Skin epidermis (tissue), 12 donors: ENCODE measurements at regions not wholly inside any gene's neighbourhood (a gene's known extent, or its start where the extent isn't known, plus 50 kb on each side); places are given as distances from the start of the nearest gene placed in this dataset.

Experiments used
- H3K27ac ChIP-seq, 21 experiments: fragments of 200-600 bp; sonication (generic) in 11 of 21; one replicate each; pipeline ENCODE4 v1.5.0; 2020; ENCODE audit warnings: mild to moderate bottlenecking in 3 of 21, inconsistent platforms in 2 of 21, moderate library complexity in 2 of 21
- H3K4me3 ChIP-seq, 7 experiments: fragments of 200-600 bp; sonication (generic) in 2 of 7; one replicate each; pipeline ENCODE4 v1.5.0; 2020; ENCODE audit warnings: inconsistent platforms in 2 of 7, mild to moderate bottlenecking in 2 of 7, moderate library complexity in 1 of 7

DNA sequence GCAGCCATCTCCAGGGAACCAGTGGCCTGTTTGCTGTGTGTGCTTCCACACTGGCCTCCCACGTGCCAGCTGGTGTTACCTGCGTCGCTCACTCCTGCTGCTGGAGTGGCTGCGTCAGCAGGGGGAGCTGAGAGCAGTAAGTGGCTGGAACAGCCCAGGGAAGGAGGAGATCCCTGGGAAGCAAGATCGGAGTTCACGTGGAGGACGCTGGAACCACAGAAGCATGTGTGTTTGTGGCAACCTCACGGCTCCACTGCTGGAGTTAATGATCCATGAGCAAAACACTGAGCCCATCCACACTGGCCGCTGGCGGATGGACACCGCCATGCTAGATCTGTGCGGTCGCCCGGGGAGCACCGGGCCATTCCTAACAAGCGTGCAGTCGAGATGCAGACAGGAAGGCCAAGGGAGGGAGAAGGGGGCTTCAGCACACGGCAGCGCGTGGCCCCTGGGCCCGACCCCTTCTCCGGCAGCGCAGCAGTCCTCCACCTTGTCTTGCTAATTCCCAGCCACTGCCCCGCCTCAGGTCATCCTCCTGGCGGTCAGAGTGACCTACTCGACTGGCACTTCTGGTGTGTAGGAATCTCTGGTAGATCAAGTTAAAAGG lies 68.5 kb upstream of the EEPD1 start:
- H3K27ac ChIP-seq: no peak overlapping the region
- no peak overlapping the region for H3K4me3 ChIP-seq

DNA sequence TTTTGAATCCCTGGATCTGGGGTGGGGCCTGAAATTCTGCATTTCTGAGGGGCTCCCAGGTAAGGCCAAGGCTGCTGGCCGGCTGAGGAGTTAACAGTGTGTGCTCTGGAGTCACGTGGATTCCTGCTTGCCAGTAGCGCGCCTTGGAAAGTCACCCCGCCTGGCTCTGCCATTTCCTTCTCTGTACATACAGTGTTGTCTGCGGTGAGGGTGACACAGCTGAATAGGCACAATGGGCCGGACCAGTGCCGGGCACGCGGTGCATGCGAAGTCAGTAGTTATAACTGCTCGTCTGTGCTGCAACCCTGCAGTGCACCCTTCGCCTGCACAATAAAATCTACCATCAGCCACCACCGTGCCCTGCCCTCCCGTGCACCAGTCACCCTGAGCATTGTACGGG lies 68.0 kb upstream of the EEPD1 start:
- no peak overlapping the region for H3K27ac ChIP-seq
- H3K4me3 ChIP-seq: no peak overlapping the region

DNA sequence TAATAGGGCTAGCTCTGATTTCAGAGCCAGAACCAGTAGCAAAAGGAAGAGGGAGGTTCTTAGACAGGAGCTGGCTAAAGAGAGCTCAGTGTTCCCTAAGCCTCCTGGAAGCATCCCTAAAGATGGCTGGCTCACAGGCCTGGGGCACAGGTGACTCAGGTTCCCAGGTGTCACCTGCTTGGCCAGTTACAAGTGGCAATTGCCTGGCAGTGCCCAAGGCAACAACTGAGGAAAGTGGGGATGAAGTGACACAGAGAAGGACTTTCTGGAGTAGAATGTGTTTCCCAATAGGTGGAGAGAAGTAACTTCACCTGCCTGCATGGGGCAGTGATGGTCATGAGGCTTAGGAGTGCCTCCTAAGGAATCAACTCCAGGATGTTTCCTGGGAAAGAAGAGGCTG lies 66.5 kb upstream of the EEPD1 start:
- H3K27ac ChIP-seq: no peak overlapping the region
- H3K4me3 ChIP-seq: no peak overlapping the region

DNA sequence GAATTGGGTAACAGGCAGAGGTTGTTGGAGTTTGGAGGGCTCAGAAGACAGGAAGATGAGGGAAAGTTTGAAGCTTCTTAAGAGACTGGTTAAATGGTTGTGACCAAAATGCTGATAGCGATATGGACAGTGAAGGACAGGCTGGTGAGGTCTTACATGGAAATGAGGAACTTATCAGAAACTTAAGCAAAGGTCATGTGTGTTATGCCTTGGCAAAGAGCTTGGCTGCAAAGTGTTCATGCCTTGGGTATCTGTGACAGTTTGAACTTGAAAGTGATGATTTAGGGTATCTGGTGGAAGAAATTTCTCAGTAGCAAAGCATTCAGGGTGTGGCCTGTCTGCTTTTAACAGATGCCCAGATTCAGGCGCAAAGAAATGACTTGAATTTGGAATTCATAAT lies 64.5 kb upstream of the EEPD1 start:
- no peak overlapping the region for H3K27ac ChIP-seq

GRCh38 chr7:36088966-36089365 lies 64.1 kb upstream of the EEPD1 start:
- no peak overlapping the region for H3K4me3 ChIP-seq

More for the DNA sequence above, 64.5 kb upstream of the EEPD1 start:
- no peak overlapping the region for H3K4me3 ChIP-seq

DNA sequence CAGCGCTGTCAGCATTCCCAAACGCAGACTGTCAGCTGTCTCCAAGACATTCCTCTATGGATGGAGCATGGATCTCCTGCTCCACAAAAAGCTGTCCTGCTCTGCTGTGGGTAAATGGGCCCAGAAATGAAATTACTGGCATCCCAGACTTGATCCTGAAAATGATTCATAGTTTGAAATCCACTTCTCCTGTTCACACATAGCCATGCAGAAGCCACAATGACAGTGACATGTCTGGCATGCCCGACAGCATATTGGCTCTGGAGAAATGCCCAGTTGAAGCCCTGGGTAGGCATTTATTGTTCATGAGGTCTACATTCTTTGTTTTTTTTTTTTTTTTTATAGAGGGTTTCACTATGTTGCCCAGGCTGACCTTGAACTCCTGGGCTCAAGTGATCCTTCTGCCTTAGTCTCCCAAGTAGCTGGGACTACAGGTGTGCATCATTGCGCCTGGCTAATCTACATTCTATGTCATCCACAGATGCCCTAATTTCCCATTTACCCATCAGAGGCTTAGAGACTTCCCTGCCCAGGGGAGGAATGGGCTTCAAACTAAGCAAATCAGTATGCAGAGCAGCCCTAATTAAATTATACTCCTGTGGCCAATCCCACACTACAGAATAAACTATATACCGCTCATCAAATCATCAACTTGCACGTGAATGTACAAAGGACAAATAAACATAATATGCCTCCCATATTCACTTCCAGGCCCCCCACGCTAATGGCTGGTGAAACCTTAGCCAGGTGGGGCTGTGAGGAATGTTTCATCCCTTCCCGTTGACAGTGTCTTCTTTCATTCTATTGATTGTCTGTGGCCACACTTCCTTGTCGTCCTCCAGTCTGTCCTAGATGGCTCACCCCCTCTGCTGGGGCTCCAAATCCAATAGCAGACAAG lies 61.8 kb upstream of the EEPD1 start:
- Histone ChIP-seq H3K4me3 (no peak overlapping the region), H3K27ac (no peak overlapping the region)

More at GRCh38 chr7:36088966-36089365, 64.1 kb upstream of the EEPD1 start:
- no peak overlapping the region for H3K27ac ChIP-seq

- Histone ChIP-seq H3K27ac (no peak overlapping the region), H3K4me3 (no peak overlapping the region)
Measured at GRCh38 chr7:36091874-36092176, 61.2 kb upstream of the EEPD1 start.

- no peak overlapping the region for H3K27ac ChIP-seq
- H3K4me3 ChIP-seq: no peak overlapping the region
Measured at GRCh38 chr7:36092221-36092771, 60.8 kb upstream of the EEPD1 start.

DNA sequence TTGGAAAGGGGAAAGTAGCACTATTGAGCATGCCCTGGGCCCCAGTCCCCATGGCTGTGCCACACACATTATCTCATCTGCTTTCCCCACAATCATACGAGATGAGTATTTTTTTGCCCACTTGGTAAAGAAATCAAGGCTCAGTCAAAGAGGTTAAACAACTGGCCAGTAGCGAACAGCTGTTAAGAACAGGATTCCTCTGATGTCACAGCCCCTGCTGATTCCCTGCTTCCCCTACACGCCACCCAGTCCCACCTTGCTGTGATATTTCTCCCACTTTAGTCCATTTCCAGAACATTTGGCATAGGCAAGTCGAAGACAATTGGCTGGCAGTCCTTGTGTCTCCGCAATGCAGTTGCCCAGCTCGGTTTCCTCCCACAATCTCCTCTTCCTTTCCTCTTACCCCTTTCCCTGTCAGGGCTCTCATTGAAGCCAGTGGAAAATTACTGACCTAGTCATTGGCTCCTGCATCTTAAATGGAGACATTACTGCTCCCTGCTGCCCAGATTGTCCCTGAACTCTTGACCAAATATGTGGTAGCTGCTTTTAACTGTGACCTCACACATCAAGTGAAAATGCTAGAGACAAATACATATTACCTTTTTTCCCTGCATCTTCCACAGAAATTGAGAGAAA lies 56.5 kb upstream of the EEPD1 start:
- Histone ChIP-seq H3K27ac (no peak overlapping the region), H3K4me3 (no peak overlapping the region)

GRCh38 chr7:36098096-36098495 lies 55.0 kb upstream of the EEPD1 start:
- Histone ChIP-seq H3K4me3 (no peak overlapping the region), H3K27ac (no peak overlapping the region)

DNA sequence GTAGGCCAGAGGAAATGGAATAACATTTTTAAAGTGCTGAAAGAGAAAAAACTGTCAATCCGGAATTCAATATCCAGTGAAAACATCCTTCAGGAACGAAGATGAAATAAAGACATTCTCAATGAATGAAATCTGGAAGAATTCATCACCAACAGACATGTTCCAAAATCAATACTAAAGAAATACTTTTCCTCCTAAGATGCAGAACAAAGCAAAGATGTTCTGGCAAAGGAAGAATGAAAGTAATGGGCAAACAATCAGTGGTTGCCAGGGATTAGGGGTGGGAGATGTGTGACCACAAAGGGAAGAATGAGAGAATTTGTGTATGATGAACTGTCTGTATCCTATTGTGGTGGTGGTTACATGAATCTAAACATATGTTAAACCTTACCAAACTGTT lies 52.8 kb upstream of the EEPD1 start:
- H3K27ac ChIP-seq: no peak overlapping the region
- H3K4me3 ChIP-seq: no peak overlapping the region

DNA sequence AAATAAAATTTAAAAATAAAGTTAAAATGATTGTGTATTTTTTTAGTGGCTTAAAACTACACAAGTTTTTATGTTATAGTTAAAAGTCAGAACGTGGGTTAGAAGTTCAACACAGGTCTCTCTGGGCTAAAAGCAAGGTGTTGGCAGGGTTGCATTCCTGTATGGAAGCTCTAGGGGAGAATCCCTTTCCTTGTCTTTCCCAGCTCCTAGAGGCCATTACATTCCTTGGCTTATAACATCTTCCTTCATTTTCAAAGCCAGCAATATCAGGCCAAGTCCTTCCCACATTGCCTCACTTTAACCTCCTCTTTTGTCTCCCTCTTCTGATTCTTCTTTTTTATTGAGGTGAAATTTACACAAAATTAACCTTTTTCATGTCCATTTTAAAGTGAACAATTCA lies 52.4 kb upstream of the EEPD1 start:
- Histone ChIP-seq H3K4me3 (no peak overlapping the region), H3K27ac (no peak overlapping the region)
